ENCODE measurements at regions not wholly inside any gene's neighbourhood (a gene's known extent, or its start where the extent isn't known, plus 50 kb on each side); places are given as distances from the start of the nearest gene placed in this dataset.

- H3K36me3 ChIP-seq (ENCODE audit: insufficient read depth, low read length, poor library complexity, severe bottlenecking) = no peaks in the 10 kb centered on the region
- CTCF ChIA-PET = no interaction called here
These were observed 108.8 kb upstream of the CRBN start for GRCh38 chr3:3288255-3288654.

GRCh38 chr3:3286014-3286413 lies 106.5 kb upstream of the CRBN start:
- TF ChIP-seq CTCF (conservative IDR thresholded peaks at IDR 0.05; ENCODE audit: low read depth, low read length) (no peak), EZH2 (IDR thresholded peaks at IDR 0.05; ENCODE audit: borderline replicate concordance, low read depth, low read length, poor library complexity, severe bottlenecking) (no peak)
- Histone ChIP-seq H3K4me3 (ENCODE audit: low read depth, low read length, poor library complexity, severe bottlenecking) (no peak overlapping the region), H3K27ac (ENCODE audit: low read depth, low read length, poor library complexity, severe bottlenecking) (no peak overlapping the region), H3K4me1 (ENCODE audit: insufficient read depth, low read length, poor library complexity, severe bottlenecking) (no peaks in the 10 kb centered on the region), H3K36me3 (ENCODE audit: insufficient read depth, low read length, poor library complexity, severe bottlenecking) (no peaks in the 10 kb centered on the region), H3K27me3 (replicated peaks; ENCODE audit: insufficient read depth, low read depth, low read length, poor library complexity) (no peaks in the 10 kb centered on the region), H3K9me3 (ENCODE audit: low read depth, low read length, poor library complexity, severe bottlenecking) (no peaks in the 10 kb centered on the region)
- ChIA-PET CTCF (no interaction called here), POLR2A (ENCODE audit: low non-redundant PET) (no interaction called here)
- intact Hi-C loops (cut with micrococcal nuclease; ENCODE audit: unreplicated experiment) = no loop called here
- DNase-seq (ENCODE audit: low spot score) = no peak
- no TSS peak for BruUV-seq (replicated peaks)

More at GRCh38 chr3:3288255-3288654, 108.8 kb upstream of the CRBN start:
- no peak for DNase-seq (ENCODE audit: low spot score)
- no TSS peak for BruUV-seq (replicated peaks)
- Histone ChIP-seq H3K27me3 (replicated peaks; ENCODE audit: insufficient read depth, low read depth, low read length, poor library complexity) (no peaks in the 10 kb centered on the region), H3K9me3 (ENCODE audit: low read depth, low read length, poor library complexity, severe bottlenecking) (no peaks in the 10 kb centered on the region), H3K4me3 (ENCODE audit: low read depth, low read length, poor library complexity, severe bottlenecking) (no peak overlapping the region), H3K4me1 (ENCODE audit: insufficient read depth, low read length, poor library complexity, severe bottlenecking) (no peaks in the 10 kb centered on the region), H3K27ac (ENCODE audit: low read depth, low read length, poor library complexity, severe bottlenecking) (no peak overlapping the region)
- POLR2A ChIA-PET (ENCODE audit: low non-redundant PET) = no interaction called here
- no peak for TF ChIP-seq CTCF (conservative IDR thresholded peaks at IDR 0.05; ENCODE audit: low read depth, low read length)
- no peak for TF ChIP-seq EZH2 (IDR thresholded peaks at IDR 0.05; ENCODE audit: borderline replicate concordance, low read depth, low read length, poor library complexity, severe bottlenecking)
- intact Hi-C loops (cut with micrococcal nuclease; ENCODE audit: unreplicated experiment) = no loop called here

- BruUV-seq (replicated peaks) = no TSS peak
- no peak overlapping the region for H3K4me3 ChIP-seq (ENCODE audit: low read depth, low read length, poor library complexity, severe bottlenecking)
- ChIA-PET CTCF (no interaction called here), POLR2A (ENCODE audit: low non-redundant PET) (no interaction called here)
- no peak overlapping the region for H3K27ac ChIP-seq (ENCODE audit: low read depth, low read length, poor library complexity, severe bottlenecking)
- no peaks in the 10 kb centered on the region for H3K4me1 ChIP-seq (ENCODE audit: insufficient read depth, low read length, poor library complexity, severe bottlenecking)
- no peak for DNase-seq (ENCODE audit: low spot score)
- H3K9me3 ChIP-seq (ENCODE audit: low read depth, low read length, poor library complexity, severe bottlenecking) = no peaks in the 10 kb centered on the region
- H3K36me3 ChIP-seq (ENCODE audit: insufficient read depth, low read length, poor library complexity, severe bottlenecking) = no peaks in the 10 kb centered on the region
- no peaks in the 10 kb centered on the region for H3K27me3 ChIP-seq (replicated peaks; ENCODE audit: insufficient read depth, low read depth, low read length, poor library complexity)
- TF ChIP-seq EZH2 (IDR thresholded peaks at IDR 0.05; ENCODE audit: borderline replicate concordance, low read depth, low read length, poor library complexity, severe bottlenecking) = no peak
- TF ChIP-seq CTCF (conservative IDR thresholded peaks at IDR 0.05; ENCODE audit: low read depth, low read length) = no peak
- intact Hi-C loops (cut with micrococcal nuclease; ENCODE audit: unreplicated experiment) = no loop called here
These were observed 101.5 kb upstream of the CRBN start for GRCh38 chr3:3281024-3281423.

Measured in A673 (cell line).